ENCODE measurements at regions not wholly inside any gene's neighbourhood (a gene's known extent, or its start where the extent isn't known, plus 50 kb on each side); places are given as distances from the start of the nearest gene placed in this dataset.
"Not testable (repeated sequence)": the region's sequence is repeated elsewhere in the genome, so short reads cannot be mapped to it uniquely, and the experiment has no call there.

DNA sequence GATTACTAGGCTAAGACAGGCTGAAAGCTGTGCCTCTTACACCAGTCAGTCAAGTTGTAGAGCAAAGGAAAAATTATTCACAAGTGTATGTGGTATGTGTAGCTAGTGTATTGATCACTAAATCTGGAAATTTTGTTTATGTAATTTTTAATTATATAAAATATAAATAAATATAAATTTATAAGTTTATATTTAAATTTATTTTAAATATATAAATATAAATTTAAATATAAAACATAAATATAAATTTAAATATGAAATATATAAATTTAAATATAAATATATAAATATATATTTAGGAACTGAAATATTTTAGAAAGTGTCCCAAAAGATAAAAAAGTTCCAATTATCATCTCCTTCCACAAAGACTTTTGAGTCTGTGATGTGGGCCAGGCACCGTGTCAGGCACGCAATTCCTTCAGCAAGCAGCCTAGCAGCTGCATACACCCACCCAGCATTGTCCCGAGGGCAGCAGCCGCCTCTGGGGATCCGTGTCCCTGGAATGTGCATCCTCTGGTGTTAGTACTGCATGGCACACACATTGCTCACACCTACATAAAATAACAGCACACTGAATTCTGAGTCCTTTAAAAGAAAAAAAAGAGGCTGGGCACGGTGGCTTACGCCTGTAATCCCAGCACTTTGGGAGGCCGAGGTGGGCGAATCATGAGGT, 1098.0 kb downstream of the BRD1 start:
- H3K27ac Mint-ChIP-seq, result no peak overlapping the region
- no peaks in the 10 kb centered on the region for H3K4me1 Mint-ChIP-seq
- H3K4me3 Mint-ChIP-seq, result no peak overlapping the region
- H3K27me3 Mint-ChIP-seq, result no peaks in the 10 kb centered on the region
- peaks cover 0 to 15% (median 3%) of the 10 kb centered on the region in 3 donors for H3K9me3 Mint-ChIP-seq
- no peaks in the 10 kb centered on the region for H3K36me3 Mint-ChIP-seq

GRCh38 chr22:48727454-48728058, 1100.1 kb downstream of the BRD1 start:
- H3K27me3 Mint-ChIP-seq, result no peaks in the 10 kb centered on the region
- H3K4me3 Mint-ChIP-seq, result no peak overlapping the region
- no peaks in the 10 kb centered on the region for H3K4me1 Mint-ChIP-seq
- peaks cover 0 to 13% (median 3%) of the 10 kb centered on the region in 3 donors for H3K9me3 Mint-ChIP-seq
- H3K36me3 Mint-ChIP-seq, result no peaks in the 10 kb centered on the region
- no peak overlapping the region for H3K27ac Mint-ChIP-seq

GRCh38 chr22:48724899-48725298, 1102.8 kb downstream of the BRD1 start:
- Mint-ChIP-seq H3K4me3 (no peak overlapping the region), H3K27ac (no peak overlapping the region), H3K36me3 (no peaks in the 10 kb centered on the region), H3K4me1 (no peaks in the 10 kb centered on the region), H3K9me3 (peaks cover 3 to 11% (median 4%) of the 10 kb centered on the region in 3 donors), H3K27me3 (peaks cover 1% of the 10 kb centered on the region)

DNA sequence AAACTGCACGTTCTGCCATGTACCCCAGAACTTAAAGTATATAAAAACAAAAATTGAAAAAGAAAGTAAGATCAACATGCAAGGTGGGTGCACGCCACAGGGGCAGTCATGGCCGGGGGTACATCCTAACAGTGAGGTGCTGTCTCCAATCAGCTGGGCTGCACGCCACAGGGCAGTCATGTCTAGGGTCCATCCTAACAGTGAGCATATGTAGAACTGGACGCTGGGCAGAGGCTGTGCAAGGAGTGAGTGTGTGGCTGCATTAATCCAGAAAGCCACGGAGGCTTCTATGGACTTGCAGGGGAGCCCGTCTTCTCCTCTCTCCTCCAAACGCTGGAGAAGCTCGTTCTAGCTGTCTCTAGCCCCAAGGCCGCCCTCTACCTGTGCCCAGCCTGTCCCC, 1105.0 kb downstream of the BRD1 start:
- H3K4me1 Mint-ChIP-seq, result no peaks in the 10 kb centered on the region
- H3K27me3 Mint-ChIP-seq, result peaks cover 1% of the 10 kb centered on the region
- H3K36me3 Mint-ChIP-seq, result no peaks in the 10 kb centered on the region
- no peak overlapping the region for H3K4me3 Mint-ChIP-seq
- H3K9me3 Mint-ChIP-seq, result peaks cover 3 to 11% (median 4%) of the 10 kb centered on the region in 3 donors
- no peak overlapping the region for H3K27ac Mint-ChIP-seq

DNA sequence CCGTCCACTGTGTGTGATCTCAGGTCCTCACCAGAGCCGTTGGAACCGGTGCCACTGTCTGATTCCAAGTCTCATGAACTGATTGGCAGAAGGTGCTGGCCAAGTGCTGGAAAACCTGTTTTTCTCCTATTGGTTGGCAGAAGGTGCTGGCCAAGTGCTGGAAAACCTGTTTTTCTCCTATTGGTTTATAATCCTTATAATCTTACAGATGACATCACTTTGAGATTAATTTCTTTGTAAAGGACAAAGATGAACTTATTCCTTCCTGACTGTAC, 1106.3 kb downstream of the BRD1 start:
- peaks cover 1% of the 10 kb centered on the region for H3K36me3 Mint-ChIP-seq
- no peak overlapping the region for H3K27ac Mint-ChIP-seq
- H3K4me3 Mint-ChIP-seq, result no peak overlapping the region
- no peaks in the 10 kb centered on the region for H3K4me1 Mint-ChIP-seq
- peaks cover 1% of the 10 kb centered on the region for H3K27me3 Mint-ChIP-seq
- peaks cover 3 to 9% (median 9%) of the 10 kb centered on the region in 3 donors for H3K9me3 Mint-ChIP-seq

- Mint-ChIP-seq H3K4me1 (no peaks in the 10 kb centered on the region), H3K36me3 (peaks cover 1% of the 10 kb centered on the region), H3K4me3 (no peak overlapping the region), H3K27ac (no peak overlapping the region), H3K9me3 (peaks cover 8 to 12% (median 9%) of the 10 kb centered on the region in 3 donors), H3K27me3 (peaks cover 1% of the 10 kb centered on the region)
These were observed 1106.8 kb downstream of the BRD1 start for GRCh38 chr22:48720662-48721394.

GRCh38 chr22:48719978-48720661, 1107.6 kb downstream of the BRD1 start:
- peaks cover 1% of the 10 kb centered on the region for H3K27me3 Mint-ChIP-seq
- no peak overlapping the region for H3K27ac Mint-ChIP-seq

GRCh38 chr22:48718818-48719500, 1108.7 kb downstream of the BRD1 start:
- Mint-ChIP-seq H3K27ac (peak overlapping the region in 1 of 3 donors; percentile 42), H3K9me3 (peaks cover 9 to 14% (median 9%) of the 10 kb centered on the region in 3 donors), H3K36me3 (peaks cover 1% of the 10 kb centered on the region), H3K4me1 (no peaks in the 10 kb centered on the region), H3K27me3 (peaks cover 1% of the 10 kb centered on the region), H3K4me3 (no peak overlapping the region)

More at GRCh38 chr22:48719978-48720661, 1107.6 kb downstream of the BRD1 start:
- Mint-ChIP-seq H3K4me1 (no peaks in the 10 kb centered on the region), H3K36me3 (peaks cover 1% of the 10 kb centered on the region), H3K4me3 (no peak overlapping the region), H3K9me3 (peaks cover 9 to 14% (median 9%) of the 10 kb centered on the region in 3 donors)

- Mint-ChIP-seq H3K4me3 (no peak overlapping the region), H3K4me1 (no peaks in the 10 kb centered on the region), H3K27ac (no peak overlapping the region), H3K9me3 (peaks cover 9 to 14% (median 9%) of the 10 kb centered on the region in 3 donors), H3K36me3 (peaks cover 1% of the 10 kb centered on the region), H3K27me3 (peaks cover 1% of the 10 kb centered on the region)
These were observed 1109.5 kb downstream of the BRD1 start for GRCh38 chr22:48717883-48718817.

- peaks cover 1% of the 10 kb centered on the region for H3K36me3 Mint-ChIP-seq
- no peak overlapping the region for H3K27ac Mint-ChIP-seq
- H3K9me3 Mint-ChIP-seq, result peaks cover 7 to 14% (median 9%) of the 10 kb centered on the region in 3 donors
- H3K4me3 Mint-ChIP-seq, result no peak overlapping the region
- peaks cover under 1% of the 10 kb centered on the region for H3K27me3 Mint-ChIP-seq
- no peaks in the 10 kb centered on the region for H3K4me1 Mint-ChIP-seq
These were observed 1110.4 kb downstream of the BRD1 start for GRCh38 chr22:48717076-48717810.

DNA sequence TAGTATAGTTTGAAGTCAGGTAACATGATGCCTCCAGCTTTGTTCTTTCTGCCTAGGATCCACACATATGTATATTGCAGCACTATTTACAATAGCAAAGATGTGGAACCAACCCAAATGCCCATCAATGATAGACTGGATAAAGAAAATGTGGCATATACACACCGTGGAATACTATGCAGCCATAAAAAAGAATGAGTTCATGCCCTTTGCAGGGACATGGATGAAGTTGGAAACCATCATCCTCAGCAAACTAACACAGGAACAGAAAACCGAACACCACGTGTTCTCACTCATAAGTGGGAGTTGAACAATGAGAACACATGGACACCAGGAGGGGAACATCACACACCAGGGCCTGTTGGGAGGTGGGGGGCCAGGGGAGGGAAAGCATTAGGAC, 1111.5 kb downstream of the BRD1 start:
- not testable (repeated sequence) for H3K4me1 Mint-ChIP-seq

GRCh38 chr22:48715511-48715910, 1112.2 kb downstream of the BRD1 start:
- H3K27me3 Mint-ChIP-seq, result no peaks in the 10 kb centered on the region
- no peaks in the 10 kb centered on the region for H3K4me1 Mint-ChIP-seq
- no peak overlapping the region for H3K4me3 Mint-ChIP-seq
- H3K9me3 Mint-ChIP-seq, result peaks cover 5 to 10% (median 7%) of the 10 kb centered on the region in 3 donors
- H3K27ac Mint-ChIP-seq, result peak overlapping the region in 1 of 3 donors; percentile 17
- H3K36me3 Mint-ChIP-seq, result peaks cover 1% of the 10 kb centered on the region

More for the DNA sequence above, 1111.5 kb downstream of the BRD1 start:
- not testable (repeated sequence) for H3K4me3 Mint-ChIP-seq, H3K36me3 Mint-ChIP-seq, H3K27me3 Mint-ChIP-seq, H3K27ac Mint-ChIP-seq
- H3K9me3 Mint-ChIP-seq, result peaks cover 5 to 10% (median 7%) of the 10 kb centered on the region in 3 donors

GRCh38 chr22:48714231-48714630, 1113.4 kb downstream of the BRD1 start:
- H3K4me1 Mint-ChIP-seq, result no peaks in the 10 kb centered on the region

More at GRCh38 chr22:48714231-48714630, 1113.4 kb downstream of the BRD1 start:
- H3K4me3 Mint-ChIP-seq, result no peak overlapping the region
- H3K9me3 Mint-ChIP-seq, result peaks cover 5 to 10% (median 7%) of the 10 kb centered on the region in 3 donors
- peaks cover 1% of the 10 kb centered on the region for H3K36me3 Mint-ChIP-seq
- no peaks in the 10 kb centered on the region for H3K27me3 Mint-ChIP-seq
- H3K27ac Mint-ChIP-seq, result no peak overlapping the region
